ENCODE measurements at regions not wholly inside any gene's neighbourhood (a gene's known extent, or its start where the extent isn't known, plus 50 kb on each side); places are given as distances from the start of the nearest gene placed in this dataset.

DNA sequence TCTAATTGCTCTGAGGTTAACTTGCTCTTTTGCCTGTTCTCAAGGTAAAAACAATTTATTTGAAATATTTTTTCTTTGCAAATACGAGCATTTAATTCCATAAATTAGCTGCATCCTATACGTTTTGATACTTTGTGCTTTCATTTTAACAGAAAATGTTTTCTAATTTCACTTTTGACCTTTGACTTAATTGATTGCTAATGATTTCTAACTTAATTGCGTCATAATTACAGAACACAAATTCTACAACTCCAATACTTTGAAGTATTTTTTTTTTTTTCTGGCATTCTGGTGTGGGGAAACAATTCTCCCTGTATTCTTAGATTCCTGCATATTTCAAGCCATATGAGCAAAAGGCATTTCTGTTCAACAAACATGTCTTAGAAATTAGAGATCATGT is 134.0 kb downstream of the ISOC1 start:
- TF ChIP-seq, protein P1, sequence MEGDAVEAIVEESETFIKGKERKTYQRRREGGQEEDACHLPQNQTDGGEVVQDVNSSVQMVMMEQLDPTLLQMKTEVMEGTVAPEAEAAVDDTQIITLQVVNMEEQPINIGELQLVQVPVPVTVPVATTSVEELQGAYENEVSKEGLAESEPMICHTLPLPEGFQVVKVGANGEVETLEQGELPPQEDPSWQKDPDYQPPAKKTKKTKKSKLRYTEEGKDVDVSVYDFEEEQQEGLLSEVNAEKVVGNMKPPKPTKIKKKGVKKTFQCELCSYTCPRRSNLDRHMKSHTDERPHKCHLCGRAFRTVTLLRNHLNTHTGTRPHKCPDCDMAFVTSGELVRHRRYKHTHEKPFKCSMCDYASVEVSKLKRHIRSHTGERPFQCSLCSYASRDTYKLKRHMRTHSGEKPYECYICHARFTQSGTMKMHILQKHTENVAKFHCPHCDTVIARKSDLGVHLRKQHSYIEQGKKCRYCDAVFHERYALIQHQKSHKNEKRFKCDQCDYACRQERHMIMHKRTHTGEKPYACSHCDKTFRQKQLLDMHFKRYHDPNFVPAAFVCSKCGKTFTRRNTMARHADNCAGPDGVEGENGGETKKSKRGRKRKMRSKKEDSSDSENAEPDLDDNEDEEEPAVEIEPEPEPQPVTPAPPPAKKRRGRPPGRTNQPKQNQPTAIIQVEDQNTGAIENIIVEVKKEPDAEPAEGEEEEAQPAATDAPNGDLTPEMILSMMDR (IDR thresholded peaks at IDR 0.05; ENCODE audit: insufficient read depth, low read depth, low read length) = no peak
- TF ChIP-seq EZH2 (IDR thresholded peaks at IDR 0.05; ENCODE audit: insufficient read depth, low read length) = no peak

Measured in astrocyte (in vitro differentiated cells and primary cell).